Skin of body (tissue), 1 donor: ENCODE measurements at regions not wholly inside any gene's neighbourhood (a gene's known extent, or its start where the extent isn't known, plus 50 kb on each side); places are given as distances from the start of the nearest gene placed in this dataset.
"Not testable (repeated sequence)": the region's sequence is repeated elsewhere in the genome, so short reads cannot be mapped to it uniquely, and the experiment has no call there.

Source experiments
- DNase-seq: peaks from one replicate; lab custom pipeline; 2025; lab: John Stamatoyannopoulos, UW

GRCh38 chr10:4176500-4177281, 391.7 kb upstream of the KLF6 start:
- no peak for DNase-seq

- peak; percentile 34 for DNase-seq
These were observed 389.2 kb upstream of the KLF6 start for GRCh38 chr10:4174197-4174596.

GRCh38 chr10:4170633-4171314, 385.8 kb upstream of the KLF6 start:
- DNase-seq: no peak

GRCh38 chr10:4170181-4170580, 385.2 kb upstream of the KLF6 start:
- DNase-seq: no peak

GRCh38 chr10:4169448-4169847, 384.4 kb upstream of the KLF6 start:
- no peak for DNase-seq

- no peak for DNase-seq
These were observed 382.2 kb upstream of the KLF6 start for GRCh38 chr10:4167216-4167615.

GRCh38 chr10:4162571-4163286, 377.7 kb upstream of the KLF6 start:
- DNase-seq: no peak

- DNase-seq: no peak
These were observed 374.2 kb upstream of the KLF6 start for GRCh38 chr10:4159173-4159572.

GRCh38 chr10:4154191-4154715, 369.2 kb upstream of the KLF6 start:
- DNase-seq: no peak

GRCh38 chr10:4151466-4151865, 366.5 kb upstream of the KLF6 start:
- DNase-seq: no peak

- DNase-seq: no peak
These were observed 365.7 kb upstream of the KLF6 start for GRCh38 chr10:4150676-4151075.

- not testable (repeated sequence) for DNase-seq
These were observed 364.5 kb upstream of the KLF6 start for GRCh38 chr10:4149460-4149859.

- DNase-seq: no peak
These were observed 362.2 kb upstream of the KLF6 start for GRCh38 chr10:4147245-4147644.

GRCh38 chr10:4144817-4145216, 359.8 kb upstream of the KLF6 start:
- no peak for DNase-seq

- no peak for DNase-seq
These were observed 356.5 kb upstream of the KLF6 start for GRCh38 chr10:4141471-4141870.

GRCh38 chr10:4138146-4138721, 353.2 kb upstream of the KLF6 start:
- no peak for DNase-seq

- no peak for DNase-seq
These were observed 352.3 kb upstream of the KLF6 start for GRCh38 chr10:4137299-4137698.

GRCh38 chr10:4136121-4136520, 351.1 kb upstream of the KLF6 start:
- DNase-seq: no peak

GRCh38 chr10:4132216-4132556, 347.2 kb upstream of the KLF6 start:
- no peak for DNase-seq

- peak; percentile 78 for DNase-seq
These were observed 346.6 kb upstream of the KLF6 start for GRCh38 chr10:4131407-4132215.

- peak; percentile 19 for DNase-seq
These were observed 345.7 kb upstream of the KLF6 start for GRCh38 chr10:4130685-4131084.
